ENCODE measurements at regions not wholly inside any gene's neighbourhood (a gene's known extent, or its start where the extent isn't known, plus 50 kb on each side); places are given as distances from the start of the nearest gene placed in this dataset.

- TF ChIP-seq POLR2AphosphoS5 (IDR thresholded peaks at IDR 0.05; ENCODE audit: low read depth, low read length) (no peak), REST (IDR thresholded peaks at IDR 0.05; ENCODE audit: insufficient read depth in 1 of 2, low read depth in 2 of 2, low read length in 2 of 2) (no peak)
Observed at GRCh38 chr20:20941468-20941889, 164.7 kb downstream of the LINC00237 start.
